ENCODE measurements at regions not wholly inside any gene's neighbourhood (a gene's known extent, or its start where the extent isn't known, plus 50 kb on each side); places are given as distances from the start of the nearest gene placed in this dataset.

DNA sequence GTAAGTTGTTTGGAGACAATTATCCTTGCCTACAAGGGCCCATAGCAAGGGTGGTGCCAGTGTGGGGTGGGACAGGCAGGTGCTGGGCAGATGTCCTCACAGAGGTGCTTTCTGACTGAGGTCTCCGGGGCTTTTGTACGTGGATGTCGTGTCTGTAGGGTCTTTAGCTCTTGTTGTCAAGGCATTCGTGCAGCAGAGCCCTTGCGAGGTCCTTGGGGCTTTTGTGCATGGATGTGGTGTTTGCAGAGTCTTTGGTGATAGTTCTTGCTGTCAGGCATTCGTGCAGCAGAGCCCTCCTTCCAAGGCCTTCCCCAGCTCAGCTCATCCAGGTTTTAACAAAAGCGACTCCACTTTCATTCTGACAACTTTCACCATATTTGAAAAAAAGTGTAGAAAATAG, 116.0 kb upstream of the TMEM18 start:
- TF ChIP-seq, protein P1, sequence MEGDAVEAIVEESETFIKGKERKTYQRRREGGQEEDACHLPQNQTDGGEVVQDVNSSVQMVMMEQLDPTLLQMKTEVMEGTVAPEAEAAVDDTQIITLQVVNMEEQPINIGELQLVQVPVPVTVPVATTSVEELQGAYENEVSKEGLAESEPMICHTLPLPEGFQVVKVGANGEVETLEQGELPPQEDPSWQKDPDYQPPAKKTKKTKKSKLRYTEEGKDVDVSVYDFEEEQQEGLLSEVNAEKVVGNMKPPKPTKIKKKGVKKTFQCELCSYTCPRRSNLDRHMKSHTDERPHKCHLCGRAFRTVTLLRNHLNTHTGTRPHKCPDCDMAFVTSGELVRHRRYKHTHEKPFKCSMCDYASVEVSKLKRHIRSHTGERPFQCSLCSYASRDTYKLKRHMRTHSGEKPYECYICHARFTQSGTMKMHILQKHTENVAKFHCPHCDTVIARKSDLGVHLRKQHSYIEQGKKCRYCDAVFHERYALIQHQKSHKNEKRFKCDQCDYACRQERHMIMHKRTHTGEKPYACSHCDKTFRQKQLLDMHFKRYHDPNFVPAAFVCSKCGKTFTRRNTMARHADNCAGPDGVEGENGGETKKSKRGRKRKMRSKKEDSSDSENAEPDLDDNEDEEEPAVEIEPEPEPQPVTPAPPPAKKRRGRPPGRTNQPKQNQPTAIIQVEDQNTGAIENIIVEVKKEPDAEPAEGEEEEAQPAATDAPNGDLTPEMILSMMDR (IDR thresholded peaks at IDR 0.05 in 4 of 5, conservative IDR thresholded peaks at IDR 0.05 in 1 of 5), result no peak
- TF ChIP-seq POLR2A (IDR thresholded peaks at IDR 0.05), result no peak

Data from gastrocnemius medialis (tissue), 4 donors.